ENCODE measurements at regions not wholly inside any gene's neighbourhood (a gene's known extent, or its start where the extent isn't known, plus 50 kb on each side); places are given as distances from the start of the nearest gene placed in this dataset.
"Not testable (repeated sequence)": the region's sequence is repeated elsewhere in the genome, so short reads cannot be mapped to it uniquely, and the experiment has no call there.

GRCh38 chr4:111988514-111988913 lies 156.7 kb upstream of the FAM241A start:
- ATAC-seq: peak; percentile 56

DNA sequence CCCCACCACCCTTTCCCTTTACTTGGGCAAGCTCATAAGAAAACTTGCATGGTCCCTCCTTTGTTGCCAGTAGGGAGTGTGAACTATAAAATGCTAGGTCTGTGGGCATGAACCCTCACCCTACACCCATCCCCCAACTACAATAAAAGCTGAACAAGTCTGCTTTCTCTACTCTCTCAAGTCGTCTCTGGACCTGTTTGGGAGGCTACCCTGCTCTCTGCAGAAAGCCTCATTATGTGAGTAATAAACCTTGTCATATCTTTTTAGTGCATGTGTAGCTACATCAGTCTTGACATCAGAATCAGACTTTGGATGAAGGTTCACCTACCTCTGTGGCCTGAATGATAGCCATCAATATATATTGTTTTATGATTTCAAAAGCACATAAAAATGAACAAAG lies 155.4 kb upstream of the FAM241A start:
- ATAC-seq: no peak

GRCh38 chr4:111991163-111991562 lies 154.1 kb upstream of the FAM241A start:
- ATAC-seq: no peak

DNA sequence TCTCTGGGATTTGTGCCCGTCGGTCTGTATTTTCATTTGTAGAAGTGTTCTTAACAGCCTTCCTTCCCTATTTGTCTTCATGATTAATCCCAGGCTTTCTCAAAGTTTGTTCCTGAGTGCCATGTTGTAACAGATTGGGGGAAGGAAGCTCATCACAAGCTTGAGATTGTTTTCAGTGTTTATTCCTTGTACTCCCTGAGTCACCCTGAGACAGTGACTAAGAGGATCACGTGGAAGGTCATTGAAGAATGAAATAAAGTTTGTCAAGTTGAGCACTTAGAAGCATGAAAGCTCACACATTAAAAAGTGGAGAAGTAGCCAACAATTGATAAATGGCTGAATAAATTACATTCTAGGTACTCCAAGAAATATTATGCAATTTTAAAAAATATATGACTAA lies 153.5 kb upstream of the FAM241A start:
- ATAC-seq: peak; percentile 96

- ATAC-seq: no peak
Observed at GRCh38 chr4:111992351-111993168, 152.7 kb upstream of the FAM241A start.

DNA sequence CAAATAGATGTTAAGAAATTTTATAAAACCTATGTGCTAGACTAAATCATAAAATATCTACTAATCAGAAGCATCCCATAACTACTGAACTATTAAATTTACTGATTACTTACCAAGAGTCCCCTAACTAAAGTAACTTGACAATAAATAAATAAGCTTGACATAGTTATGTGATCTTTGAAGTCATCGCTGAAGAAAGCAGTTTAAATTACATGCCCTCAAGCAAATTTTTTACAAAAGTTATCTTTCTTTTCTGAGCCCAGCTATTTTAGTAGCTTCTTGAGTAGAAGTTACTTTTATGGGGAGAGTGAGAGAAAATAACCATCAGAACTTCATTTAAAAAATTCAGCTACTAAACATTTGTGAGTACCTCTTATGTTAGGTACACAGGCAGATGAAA lies 150.9 kb upstream of the FAM241A start:
- ATAC-seq: no peak

GRCh38 chr4:111997785-111998184 lies 147.5 kb upstream of the FAM241A start:
- ATAC-seq: no peak

- ATAC-seq: no peak
Observed at GRCh38 chr4:111999801-112000200, 145.5 kb upstream of the FAM241A start.

DNA sequence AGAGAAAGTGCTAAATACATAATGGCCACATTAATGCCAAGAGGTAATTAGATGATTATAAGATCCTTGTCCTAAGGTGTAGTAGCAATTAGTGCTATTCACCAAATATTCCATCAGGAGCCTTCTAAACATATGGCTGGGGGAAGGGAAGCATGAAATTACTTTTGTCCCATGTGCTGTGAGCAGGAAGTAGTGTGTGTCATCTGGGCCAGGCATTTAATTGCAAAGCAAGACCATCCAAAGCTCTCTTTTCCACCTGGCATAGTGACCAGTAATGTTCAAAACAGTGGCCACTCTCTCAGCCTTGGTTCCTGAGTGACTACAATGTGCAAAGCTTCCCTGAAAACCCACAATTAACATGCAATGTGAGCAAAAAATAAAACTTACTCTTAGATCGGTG lies 144.2 kb upstream of the FAM241A start:
- no peak for ATAC-seq

- peak; percentile 95 for ATAC-seq
Observed at GRCh38 chr4:112002248-112002661, 143.0 kb upstream of the FAM241A start.

GRCh38 chr4:112003231-112003907 lies 141.9 kb upstream of the FAM241A start:
- ATAC-seq: peak; percentile 68

DNA sequence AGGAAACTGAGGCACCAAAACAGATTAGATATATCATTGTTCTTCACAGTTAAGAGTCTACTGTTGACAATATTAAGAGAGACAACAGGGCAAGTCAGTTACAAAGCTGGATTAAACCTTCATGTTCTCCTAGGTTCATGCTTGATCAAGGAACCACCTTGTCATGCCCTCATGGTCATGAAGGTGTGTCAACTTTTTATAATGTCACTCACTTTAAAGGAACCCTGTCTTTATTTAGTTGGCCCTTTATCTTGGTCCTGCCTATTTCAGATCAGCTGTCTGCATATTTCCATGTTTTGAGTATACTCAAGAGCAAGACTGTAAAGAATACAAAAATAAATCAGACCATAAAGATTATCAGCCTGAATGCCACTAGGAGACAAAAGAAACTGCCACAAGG lies 140.2 kb upstream of the FAM241A start:
- ATAC-seq: no peak

- ATAC-seq: no peak
Observed at GRCh38 chr4:112007391-112007790, 137.9 kb upstream of the FAM241A start.

GRCh38 chr4:112015960-112016359 lies 129.3 kb upstream of the FAM241A start:
- ATAC-seq: no peak

- no peak for ATAC-seq
Observed at GRCh38 chr4:112023402-112023950, 121.8 kb upstream of the FAM241A start.

DNA sequence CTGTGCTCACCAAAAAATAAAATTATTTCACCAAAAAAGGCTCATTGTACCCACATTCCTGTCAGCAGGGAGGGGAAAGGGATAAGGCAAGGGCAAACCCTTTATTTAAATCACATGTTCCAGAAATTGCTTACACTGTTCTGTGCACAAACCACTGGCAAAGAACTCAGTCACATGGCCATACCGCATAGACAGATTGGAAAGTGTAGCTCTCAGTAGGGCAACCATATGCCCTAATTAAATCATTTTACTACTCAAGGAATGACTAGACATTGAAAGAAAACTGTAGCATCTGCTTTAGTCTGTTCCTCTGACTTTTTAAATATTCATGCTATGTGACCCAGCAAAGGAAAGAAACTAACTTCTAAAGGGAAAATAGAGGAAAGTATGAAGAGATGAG lies 119.2 kb upstream of the FAM241A start:
- no peak for ATAC-seq

GRCh38 chr4:112029771-112030171 lies 115.5 kb upstream of the FAM241A start:
- ATAC-seq: peak; percentile 71

DNA sequence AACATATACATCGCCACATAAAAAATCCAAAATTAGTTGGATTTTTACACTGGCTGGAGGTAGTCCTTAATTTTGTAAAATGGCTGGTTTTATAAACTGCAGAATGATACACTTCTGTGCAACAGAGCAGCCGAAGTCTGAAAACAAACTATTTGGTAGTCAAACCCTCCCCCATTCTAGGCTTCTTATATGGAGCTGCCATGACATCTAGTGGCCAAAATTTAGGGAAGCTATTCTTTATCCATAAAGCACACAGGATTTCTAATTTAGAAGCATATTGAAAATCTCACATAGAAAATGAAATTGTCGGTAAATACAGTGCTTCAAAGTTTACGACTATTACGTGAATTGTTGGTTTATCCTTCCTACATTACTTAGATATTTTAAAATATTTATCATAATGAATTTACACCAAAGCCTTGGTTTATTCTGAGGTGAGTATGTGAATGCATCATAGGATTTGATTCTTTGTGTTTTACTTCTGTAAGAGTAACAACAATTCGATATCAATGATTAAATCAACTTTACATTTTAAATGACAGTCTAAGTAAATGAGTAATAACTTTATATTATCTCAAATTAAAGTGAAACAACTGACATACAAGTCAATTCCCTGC lies 113.4 kb upstream of the FAM241A start:
- ATAC-seq: peak; percentile 83

DNA sequence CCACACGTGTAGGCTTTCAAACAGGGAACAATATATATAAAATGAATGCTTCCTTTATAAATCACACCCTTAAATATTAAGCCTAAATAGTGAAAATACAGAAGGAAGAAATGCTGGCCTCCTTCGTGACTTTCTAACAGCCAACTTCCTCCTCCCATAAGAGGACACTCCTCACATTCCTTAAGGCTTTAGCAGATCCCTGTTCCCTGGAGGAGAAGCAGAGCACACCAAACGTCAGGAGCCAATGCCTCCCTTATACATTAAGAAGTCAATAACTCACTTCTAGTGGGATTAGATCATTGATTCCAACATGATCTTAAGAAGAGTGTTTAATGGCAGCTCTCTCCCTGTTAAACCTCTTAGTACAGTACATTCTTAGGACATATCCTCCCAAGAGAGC lies 108.4 kb upstream of the FAM241A start:
- ATAC-seq: no peak

DNA sequence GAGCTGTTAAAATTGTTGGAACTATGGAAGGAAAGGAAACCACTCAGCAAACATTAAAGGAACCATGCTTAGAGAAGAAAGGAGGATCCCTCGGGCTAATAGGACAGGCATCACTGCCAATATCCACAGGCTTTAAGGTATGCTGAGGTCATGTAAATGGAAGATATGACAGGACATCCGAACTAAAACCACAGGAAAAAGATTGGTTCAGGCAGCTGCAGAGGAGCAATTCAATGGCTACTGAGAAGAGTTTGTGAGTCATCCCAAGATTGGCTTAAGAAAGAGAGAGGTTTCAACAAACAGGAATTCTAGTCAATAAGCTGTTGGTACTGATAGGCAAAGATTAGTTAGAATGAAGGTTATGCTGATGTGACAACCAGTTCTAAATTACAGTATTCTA lies 106.4 kb upstream of the FAM241A start:
- ATAC-seq: peak; percentile 17

DNA sequence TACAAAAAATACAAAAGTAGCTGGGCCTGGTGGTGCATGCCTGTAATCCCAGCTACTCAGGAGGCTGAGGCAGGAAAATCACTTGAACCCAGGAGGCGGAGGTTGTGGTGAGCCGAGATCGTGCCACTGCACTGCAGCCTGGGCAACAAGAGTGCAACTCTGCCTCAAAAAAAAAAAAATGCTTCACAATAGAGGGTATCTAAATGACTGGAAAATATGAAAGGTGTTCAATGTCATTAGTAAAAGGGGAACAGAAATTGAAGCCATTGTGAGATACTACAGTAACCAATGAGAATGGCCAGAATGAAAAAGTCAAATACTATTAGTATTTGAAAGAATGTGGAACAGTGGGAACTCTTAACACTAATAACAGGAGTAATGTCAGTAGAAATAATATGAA lies 96.1 kb upstream of the FAM241A start:
- ATAC-seq: not testable (repeated sequence)

GRCh38 chr4:112053825-112054350 lies 91.4 kb upstream of the FAM241A start:
- ATAC-seq: peak; percentile 96

DNA sequence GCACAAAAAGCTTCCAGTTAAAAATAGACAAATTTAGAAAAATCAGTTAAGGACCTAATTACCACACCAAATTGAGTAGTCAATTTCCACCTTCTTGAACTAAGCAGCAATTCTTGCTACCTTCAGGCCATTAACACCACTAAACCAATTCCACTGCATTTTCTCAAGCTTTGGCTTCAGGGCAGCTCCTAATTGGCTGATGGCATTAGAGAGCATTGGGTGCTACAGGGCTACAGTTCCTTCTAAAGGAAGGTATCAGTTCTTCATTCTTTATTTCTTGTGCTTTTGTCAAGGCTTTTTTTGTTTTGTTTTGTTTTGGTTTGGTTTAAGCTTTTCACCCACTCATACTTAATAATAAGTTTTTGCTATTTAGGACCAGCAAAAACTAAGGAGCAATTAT lies 90.2 kb upstream of the FAM241A start:
- no peak for ATAC-seq

Data from esophagus mucosa (tissue), 1 donor.